ENCODE measurements at regions not wholly inside any gene's neighbourhood (a gene's known extent, or its start where the extent isn't known, plus 50 kb on each side); places are given as distances from the start of the nearest gene placed in this dataset.

- no peak for DNase-seq (ENCODE audit: low spot score)
- no peak overlapping the region for H3K4me3 Mint-ChIP-seq
- CTCF ChIA-PET = interaction anchor here (0.6 to 0.9 kb wide), 2 partner anchors 88 to 134 kb away, joined by 3 read pairs; no protein-coding TSS in a partner anchor
- no peak overlapping the region for H3K27ac Mint-ChIP-seq
- no peaks in the 10 kb centered on the region for H3K4me1 Mint-ChIP-seq
- peaks cover 32% of the 10 kb centered on the region for H3K9me3 Mint-ChIP-seq
- peaks cover 21% of the 10 kb centered on the region for H3K36me3 Mint-ChIP-seq
- no peak for TF ChIP-seq FOXK1 (CRISPR knock-in tag; IDR thresholded peaks at IDR 0.05)
- no peak for TF ChIP-seq ZNF425 (CRISPR knock-in tag; conservative IDR thresholded peaks at IDR 0.05)
- TF ChIP-seq SOX15 (CRISPR knock-in tag; IDR thresholded peaks at IDR 0.05) = no peak
- TF ChIP-seq TEAD4 (CRISPR knock-in tag; IDR thresholded peaks at IDR 0.05) = no peak
- no peak for TF ChIP-seq HMGA2 (CRISPR knock-in tag; IDR thresholded peaks at IDR 0.05)
- no peak for TF ChIP-seq ATF3 (CRISPR knock-in tag; conservative IDR thresholded peaks at IDR 0.05)
- TF ChIP-seq ETV6 (CRISPR knock-in tag; IDR thresholded peaks at IDR 0.05) = no peak
- TF ChIP-seq NFYB (CRISPR knock-in tag; conservative IDR thresholded peaks at IDR 0.05; ENCODE audit: low read depth) = 0 out of 2 replicates have a peak, but pooled peaks have one; percentile 24
- no peak for TF ChIP-seq PRRX2 (CRISPR knock-in tag; IDR thresholded peaks at IDR 0.05)
- TF ChIP-seq CTCF (IDR thresholded peaks at IDR 0.05) = no peak
- no peak for TF ChIP-seq E2F4 (CRISPR knock-in tag; IDR thresholded peaks at IDR 0.05; ENCODE audit: borderline replicate concordance, low read depth)
- no peak for TF ChIP-seq ATF1 (CRISPR knock-in tag; IDR thresholded peaks at IDR 0.05)
- TF ChIP-seq CREM (CRISPR knock-in tag; IDR thresholded peaks at IDR 0.05) = no peak
- TF ChIP-seq USF1 (CRISPR knock-in tag; IDR thresholded peaks at IDR 0.05) = peak; percentile 64
- peak; percentile 73 for TF ChIP-seq USF2 (CRISPR knock-in tag; IDR thresholded peaks at IDR 0.05)
- TF ChIP-seq STAT6 (CRISPR knock-in tag; conservative IDR thresholded peaks at IDR 0.05; ENCODE audit: low read depth) = no peak
- TF ChIP-seq ESRRA (CRISPR knock-in tag; IDR thresholded peaks at IDR 0.05; ENCODE audit: borderline replicate concordance) = no peak
- H3K27me3 Mint-ChIP-seq (ENCODE audit: low read depth) = no peaks in the 10 kb centered on the region; the same call in 1 of the 2 replicates
- ATAC-seq = peak; percentile 36; the same call in 1 of the 2 replicates
- POLR2A ChIA-PET = no interaction called here
Measured at GRCh38 chr15:66938114-66938830, 127.1 kb upstream of the SMAD3 start.
